ENCODE measurements at regions not wholly inside any gene's neighbourhood (a gene's known extent, or its start where the extent isn't known, plus 50 kb on each side); places are given as distances from the start of the nearest gene placed in this dataset.

DNA sequence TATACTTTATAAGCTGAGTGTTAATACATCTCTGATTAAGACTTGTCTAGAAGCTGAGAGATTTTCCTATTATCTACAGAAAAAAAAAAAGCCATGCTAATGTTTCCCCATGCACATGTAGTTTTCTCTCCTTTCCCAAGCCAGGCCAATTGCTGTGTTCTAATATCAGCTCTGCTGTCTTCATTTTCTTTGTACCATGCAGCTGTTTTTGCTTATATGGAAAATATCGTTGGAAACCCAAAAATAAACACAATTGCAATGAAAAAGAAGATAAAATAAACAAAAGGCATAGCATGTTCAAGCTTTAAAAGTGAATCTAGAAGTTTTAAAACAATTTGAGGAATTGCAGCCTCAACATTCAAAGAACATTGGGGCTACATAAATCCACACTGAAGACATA lies 817.4 kb upstream of the ACVR2A start:
- H3K36me3 Mint-ChIP-seq (ENCODE audit: low read depth), result no peaks in the 10 kb centered on the region
- intact Hi-C loops (cut with micrococcal nuclease), result no loop called here

DNA sequence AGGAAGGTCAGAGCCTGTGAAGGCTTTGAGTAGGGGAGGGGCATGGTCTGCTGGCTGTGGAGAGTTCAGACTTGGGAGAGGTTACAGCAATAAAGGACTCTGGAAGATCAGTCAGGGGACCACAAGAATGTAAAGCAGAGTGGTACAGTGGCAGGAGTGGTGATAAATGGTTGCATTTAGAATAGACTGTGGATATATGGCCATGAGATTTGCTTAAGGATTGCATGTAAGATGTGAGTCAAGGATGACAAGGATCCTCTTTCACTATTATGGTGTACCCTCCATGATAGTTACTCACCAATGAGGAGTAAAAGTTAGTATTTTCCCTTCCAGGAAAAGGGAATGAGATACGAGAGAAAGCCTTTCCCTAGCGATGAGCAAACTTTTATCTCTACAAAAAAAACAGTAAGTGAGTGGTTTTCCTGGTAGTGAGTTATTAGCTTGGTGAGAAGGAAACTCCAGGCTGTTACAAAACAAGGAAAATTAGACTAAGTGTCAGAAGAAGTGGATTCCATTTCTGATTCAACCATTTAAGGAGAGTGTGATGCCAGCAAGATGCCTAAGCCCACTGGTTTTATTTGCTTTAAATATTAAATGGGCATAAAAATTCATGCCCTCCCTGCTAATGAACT lies 818.0 kb upstream of the ACVR2A start:
- H3K4me1 Mint-ChIP-seq (ENCODE audit: low read depth), result no peaks in the 10 kb centered on the region

More for the DNA sequence above, 817.4 kb upstream of the ACVR2A start:
- DNase-seq (ENCODE audit: low spot score), result no peak
- H3K27ac Mint-ChIP-seq, result no peak overlapping the region
- peaks cover 5% of the 10 kb centered on the region for H3K9me3 Mint-ChIP-seq
- H3K27me3 Mint-ChIP-seq (ENCODE audit: low read depth), result no peaks in the 10 kb centered on the region
- H3K4me3 Mint-ChIP-seq (ENCODE audit: low read depth), result no peak overlapping the region
- H3K4me1 Mint-ChIP-seq (ENCODE audit: low read depth), result no peaks in the 10 kb centered on the region

DNA sequence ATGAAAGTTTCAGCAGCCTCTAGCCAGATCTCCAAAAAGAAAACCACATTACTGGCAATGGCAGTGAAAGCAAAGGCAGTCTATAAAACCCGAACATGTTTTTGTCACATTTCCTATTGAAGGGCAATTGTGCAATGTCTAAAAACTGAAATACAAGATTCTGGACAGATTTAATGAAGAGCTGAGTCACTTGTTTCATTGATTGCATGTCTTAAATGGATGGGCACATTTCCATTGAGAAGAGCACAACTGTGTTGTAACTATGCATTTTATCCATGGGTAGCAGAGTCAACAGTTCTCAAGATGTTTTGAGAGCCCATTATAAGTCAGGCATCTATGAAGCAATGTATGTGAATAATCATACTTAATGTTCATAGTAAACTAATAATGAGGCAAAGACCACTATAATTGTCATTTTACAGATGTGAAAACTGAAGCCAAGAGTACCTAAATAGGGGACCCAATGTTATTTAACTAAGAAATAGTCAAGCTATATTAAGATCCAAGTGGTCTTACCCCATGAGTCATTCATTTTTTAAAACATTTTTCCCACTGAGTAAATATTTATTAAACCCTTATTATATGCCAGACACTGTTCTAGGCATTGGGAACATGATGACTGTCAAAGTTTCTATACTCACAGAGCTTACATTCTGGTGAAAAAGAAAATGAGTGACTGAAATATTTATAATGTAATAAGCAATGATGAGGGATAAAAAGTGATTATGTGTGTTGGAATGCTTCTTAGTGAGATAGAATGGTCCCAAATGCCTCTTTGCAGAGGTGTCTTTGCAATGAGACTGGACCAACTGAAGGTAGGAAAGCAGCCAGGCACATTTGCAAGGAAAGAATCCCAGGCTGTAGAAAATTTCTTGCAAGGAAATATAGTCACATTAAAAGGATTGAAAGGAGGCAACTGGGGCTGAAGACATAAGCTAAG lies 818.9 kb upstream of the ACVR2A start:
- Mint-ChIP-seq H3K36me3 (ENCODE audit: low read depth) (no peaks in the 10 kb centered on the region), H3K9me3 (peaks cover 7% of the 10 kb centered on the region), H3K27ac (no peak overlapping the region), H3K4me3 (ENCODE audit: low read depth) (no peak overlapping the region), H3K4me1 (ENCODE audit: low read depth) (no peaks in the 10 kb centered on the region), H3K27me3 (ENCODE audit: low read depth) (no peaks in the 10 kb centered on the region)
- DNase-seq (ENCODE audit: low spot score), result no peak
- intact Hi-C loops (cut with micrococcal nuclease), result no loop called here

More for the DNA sequence above, 818.0 kb upstream of the ACVR2A start:
- Mint-ChIP-seq H3K36me3 (ENCODE audit: low read depth) (no peaks in the 10 kb centered on the region), H3K27ac (no peak overlapping the region), H3K4me3 (ENCODE audit: low read depth) (no peak overlapping the region), H3K9me3 (peaks cover 7% of the 10 kb centered on the region), H3K27me3 (ENCODE audit: low read depth) (no peaks in the 10 kb centered on the region)
- intact Hi-C loops (cut with micrococcal nuclease), result no loop called here
- DNase-seq (ENCODE audit: low spot score), result no peak

GRCh38 chr2:147019311-147019710 lies 825.5 kb upstream of the ACVR2A start:
- H3K4me1 Mint-ChIP-seq (ENCODE audit: low read depth), result no peaks in the 10 kb centered on the region
- peaks cover 7% of the 10 kb centered on the region for H3K9me3 Mint-ChIP-seq
- H3K4me3 Mint-ChIP-seq (ENCODE audit: low read depth), result no peak overlapping the region
- intact Hi-C loops (cut with micrococcal nuclease), result no loop called here
- H3K27ac Mint-ChIP-seq, result no peak overlapping the region
- no peak for DNase-seq (ENCODE audit: low spot score)
- H3K27me3 Mint-ChIP-seq (ENCODE audit: low read depth), result no peaks in the 10 kb centered on the region
- H3K36me3 Mint-ChIP-seq (ENCODE audit: low read depth), result no peaks in the 10 kb centered on the region

DNA sequence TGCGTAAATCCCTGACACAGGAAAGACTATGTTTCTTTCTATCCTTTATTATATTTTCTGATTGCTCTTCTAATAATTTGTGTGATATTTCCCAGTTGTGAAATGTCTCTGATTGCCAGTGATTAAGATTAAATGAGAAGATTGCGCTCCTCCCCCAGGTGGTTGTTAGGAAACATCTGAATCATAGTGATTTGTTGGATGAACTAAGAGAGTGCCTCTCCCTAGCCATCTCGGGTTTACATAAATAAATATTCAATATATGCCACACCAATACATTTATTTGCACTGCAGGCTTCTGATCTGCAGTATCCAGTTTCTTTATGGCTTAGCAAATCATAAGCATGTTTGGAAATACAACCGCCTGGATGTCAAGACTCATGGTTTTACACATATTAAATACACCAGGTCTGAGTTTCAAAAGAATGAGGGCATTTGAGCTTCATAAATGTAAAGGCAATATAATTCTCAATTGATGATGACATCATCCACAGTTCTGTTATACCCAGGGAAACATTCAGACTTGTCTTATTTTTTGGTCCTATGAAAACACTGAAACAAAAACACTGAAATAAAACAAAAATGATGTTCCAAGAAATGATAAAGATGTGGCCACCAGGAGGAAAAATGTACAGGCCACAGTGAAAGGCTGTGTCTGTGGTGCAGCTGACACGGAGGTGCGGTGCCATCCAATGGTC lies 826.7 kb upstream of the ACVR2A start:
- no peaks in the 10 kb centered on the region for H3K27me3 Mint-ChIP-seq (ENCODE audit: low read depth)
- H3K27ac Mint-ChIP-seq, result no peak overlapping the region
- H3K4me1 Mint-ChIP-seq (ENCODE audit: low read depth), result no peaks in the 10 kb centered on the region
- peaks cover 7% of the 10 kb centered on the region for H3K9me3 Mint-ChIP-seq
- no peaks in the 10 kb centered on the region for H3K36me3 Mint-ChIP-seq (ENCODE audit: low read depth)
- intact Hi-C loops (cut with micrococcal nuclease), result no loop called here
- H3K4me3 Mint-ChIP-seq (ENCODE audit: low read depth), result no peak overlapping the region
- DNase-seq (ENCODE audit: low spot score), result no peak

DNA sequence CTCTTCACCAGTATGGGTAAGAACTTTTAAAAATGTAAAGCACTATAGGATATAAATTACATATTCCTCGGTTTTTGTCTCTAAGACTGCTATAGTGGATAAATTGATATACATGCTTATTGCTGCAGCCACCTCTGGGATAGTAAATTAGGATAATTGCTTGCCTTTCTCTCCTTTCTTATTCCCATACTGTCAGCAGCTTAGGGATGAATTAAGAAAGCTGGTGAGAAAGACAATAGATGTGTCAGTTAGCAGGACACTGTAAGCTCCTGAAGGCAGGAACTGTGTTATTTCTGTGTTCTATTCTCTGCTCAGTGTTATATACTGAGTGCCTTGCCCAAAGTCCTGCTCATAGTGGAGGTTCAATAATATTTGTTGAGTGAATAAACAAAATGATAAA lies 828.6 kb upstream of the ACVR2A start:
- Mint-ChIP-seq H3K27ac (no peak overlapping the region), H3K27me3 (ENCODE audit: low read depth) (no peaks in the 10 kb centered on the region), H3K9me3 (no peaks in the 10 kb centered on the region), H3K36me3 (ENCODE audit: low read depth) (no peaks in the 10 kb centered on the region), H3K4me3 (ENCODE audit: low read depth) (no peak overlapping the region), H3K4me1 (ENCODE audit: low read depth) (no peaks in the 10 kb centered on the region)
- no peak for DNase-seq (ENCODE audit: low spot score)
- intact Hi-C loops (cut with micrococcal nuclease), result no loop called here

DNA sequence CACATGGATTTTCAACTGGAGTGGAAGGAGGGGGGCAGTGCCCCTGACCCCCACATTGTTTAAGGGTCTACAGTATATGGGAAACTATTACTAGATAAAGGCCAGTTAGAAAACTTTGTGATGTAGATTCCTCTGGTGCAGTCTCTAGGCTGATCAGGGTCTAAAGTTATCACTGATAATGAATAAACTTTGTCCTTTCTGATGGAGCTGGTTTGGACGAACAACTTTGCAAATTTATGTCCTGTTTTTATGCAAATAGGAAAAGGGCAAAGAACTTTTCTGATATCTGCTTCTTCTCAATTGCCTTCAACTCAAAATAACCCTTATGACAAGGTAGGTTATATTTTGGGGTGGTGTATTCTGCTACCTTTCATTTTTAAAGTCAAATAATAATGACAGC lies 829.2 kb upstream of the ACVR2A start:
- no peaks in the 10 kb centered on the region for H3K27me3 Mint-ChIP-seq (ENCODE audit: low read depth)
- no peak overlapping the region for H3K4me3 Mint-ChIP-seq (ENCODE audit: low read depth)
- H3K4me1 Mint-ChIP-seq (ENCODE audit: low read depth), result no peaks in the 10 kb centered on the region

GRCh38 chr2:147013696-147014392 lies 831.0 kb upstream of the ACVR2A start:
- Mint-ChIP-seq H3K4me1 (ENCODE audit: low read depth) (no peaks in the 10 kb centered on the region), H3K9me3 (no peaks in the 10 kb centered on the region), H3K27ac (no peak overlapping the region), H3K36me3 (ENCODE audit: low read depth) (no peaks in the 10 kb centered on the region), H3K4me3 (ENCODE audit: low read depth) (no peak overlapping the region), H3K27me3 (ENCODE audit: low read depth) (no peaks in the 10 kb centered on the region)
- intact Hi-C loops (cut with micrococcal nuclease), result no loop called here
- DNase-seq (ENCODE audit: low spot score), result no peak

More for the DNA sequence above, 829.2 kb upstream of the ACVR2A start:
- DNase-seq (ENCODE audit: low spot score), result no peak
- no peaks in the 10 kb centered on the region for H3K9me3 Mint-ChIP-seq
- no peak overlapping the region for H3K27ac Mint-ChIP-seq
- H3K36me3 Mint-ChIP-seq (ENCODE audit: low read depth), result no peaks in the 10 kb centered on the region
- intact Hi-C loops (cut with micrococcal nuclease), result no loop called here

DNA sequence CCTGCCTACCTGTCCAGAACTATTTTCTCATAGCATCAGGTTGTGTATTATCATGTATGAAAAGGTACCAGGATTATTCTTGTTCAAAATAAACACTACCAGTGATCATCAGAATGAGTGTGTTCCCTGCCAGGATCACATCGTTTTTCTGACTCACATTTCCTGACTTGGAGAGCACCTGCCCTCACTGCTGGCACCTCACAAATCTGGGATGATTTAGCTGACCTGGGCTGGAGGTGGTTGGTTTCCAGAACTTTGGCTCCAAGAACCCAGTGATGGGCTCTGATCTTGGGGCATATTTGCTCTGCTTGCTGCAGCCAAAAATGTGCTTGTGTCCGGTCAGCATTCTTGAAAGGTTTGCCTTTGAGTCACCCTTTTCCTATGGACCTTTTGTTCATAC lies 836.3 kb upstream of the ACVR2A start:
- no peaks in the 10 kb centered on the region for H3K27me3 Mint-ChIP-seq (ENCODE audit: low read depth)
- H3K27ac Mint-ChIP-seq, result no peak overlapping the region
- H3K36me3 Mint-ChIP-seq (ENCODE audit: low read depth), result no peaks in the 10 kb centered on the region
- H3K4me3 Mint-ChIP-seq (ENCODE audit: low read depth), result no peak overlapping the region
- intact Hi-C loops (cut with micrococcal nuclease), result no loop called here
- H3K9me3 Mint-ChIP-seq, result no peaks in the 10 kb centered on the region
- H3K4me1 Mint-ChIP-seq (ENCODE audit: low read depth), result no peaks in the 10 kb centered on the region
- no peak for DNase-seq (ENCODE audit: low spot score)

DNA sequence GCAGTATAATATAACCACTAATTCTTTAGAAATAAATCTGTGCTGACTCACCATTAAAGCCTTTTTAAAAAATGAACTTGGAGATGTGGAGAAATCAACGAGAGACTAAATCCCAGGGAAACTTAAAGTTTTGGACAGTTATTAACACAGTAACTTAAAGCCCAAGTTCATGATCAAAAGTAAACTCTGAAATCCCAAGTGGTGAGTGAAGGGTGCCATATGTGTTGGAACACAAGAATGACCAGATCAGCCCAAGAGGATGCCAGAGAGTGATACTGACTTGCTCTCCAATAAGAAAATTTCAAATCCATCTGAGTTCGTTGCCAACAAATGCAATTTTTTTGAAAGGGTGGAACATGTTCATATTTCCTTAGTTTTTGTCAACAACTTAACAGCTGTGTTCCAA lies 838.1 kb upstream of the ACVR2A start:
- Mint-ChIP-seq H3K36me3 (ENCODE audit: low read depth) (no peaks in the 10 kb centered on the region), H3K9me3 (no peaks in the 10 kb centered on the region), H3K4me1 (ENCODE audit: low read depth) (no peaks in the 10 kb centered on the region), H3K27ac (no peak overlapping the region), H3K4me3 (ENCODE audit: low read depth) (no peak overlapping the region), H3K27me3 (ENCODE audit: low read depth) (no peaks in the 10 kb centered on the region)
- DNase-seq (ENCODE audit: low spot score), result no peak
- intact Hi-C loops (cut with micrococcal nuclease), result no loop called here

GRCh38 chr2:147003081-147003480 lies 841.7 kb upstream of the ACVR2A start:
- intact Hi-C loops (cut with micrococcal nuclease), result no loop called here
- no peaks in the 10 kb centered on the region for H3K4me1 Mint-ChIP-seq (ENCODE audit: low read depth)
- H3K9me3 Mint-ChIP-seq, result no peaks in the 10 kb centered on the region
- H3K36me3 Mint-ChIP-seq (ENCODE audit: low read depth), result no peaks in the 10 kb centered on the region
- DNase-seq (ENCODE audit: low spot score), result no peak
- no peak overlapping the region for H3K27ac Mint-ChIP-seq
- no peaks in the 10 kb centered on the region for H3K27me3 Mint-ChIP-seq (ENCODE audit: low read depth)
- no peak overlapping the region for H3K4me3 Mint-ChIP-seq (ENCODE audit: low read depth)

DNA sequence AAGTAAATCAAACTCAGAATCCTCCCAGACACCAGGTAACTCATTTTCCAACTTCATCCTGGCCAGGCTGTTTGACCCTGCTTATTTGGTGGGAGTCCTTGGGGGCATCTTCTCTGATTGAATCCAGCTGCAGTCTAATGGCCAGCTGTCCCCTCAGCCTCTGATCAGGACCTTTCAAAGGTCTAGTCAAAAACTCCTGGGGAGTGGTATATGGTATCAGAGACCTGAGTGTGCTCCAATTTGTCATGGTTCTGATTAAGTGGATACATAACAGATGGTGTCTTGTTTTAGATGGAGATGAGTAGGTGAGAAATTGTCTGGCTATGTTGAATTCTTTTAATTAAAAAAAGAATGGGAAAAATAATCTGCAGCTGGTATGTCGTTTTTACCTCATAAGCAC lies 842.6 kb upstream of the ACVR2A start:
- DNase-seq (ENCODE audit: low spot score), result no peak
- intact Hi-C loops (cut with micrococcal nuclease), result no loop called here
- H3K4me3 Mint-ChIP-seq (ENCODE audit: low read depth), result no peak overlapping the region
- H3K9me3 Mint-ChIP-seq, result no peaks in the 10 kb centered on the region
- H3K36me3 Mint-ChIP-seq (ENCODE audit: low read depth), result no peaks in the 10 kb centered on the region
- H3K4me1 Mint-ChIP-seq (ENCODE audit: low read depth), result no peaks in the 10 kb centered on the region
- H3K27me3 Mint-ChIP-seq (ENCODE audit: low read depth), result no peaks in the 10 kb centered on the region
- H3K27ac Mint-ChIP-seq, result no peak overlapping the region
